ENCODE measurements at regions not wholly inside any gene's neighbourhood (a gene's known extent, or its start where the extent isn't known, plus 50 kb on each side); places are given as distances from the start of the nearest gene placed in this dataset.
"Not testable (repeated sequence)": the region's sequence is repeated elsewhere in the genome, so short reads cannot be mapped to it uniquely, and the experiment has no call there.

DNA sequence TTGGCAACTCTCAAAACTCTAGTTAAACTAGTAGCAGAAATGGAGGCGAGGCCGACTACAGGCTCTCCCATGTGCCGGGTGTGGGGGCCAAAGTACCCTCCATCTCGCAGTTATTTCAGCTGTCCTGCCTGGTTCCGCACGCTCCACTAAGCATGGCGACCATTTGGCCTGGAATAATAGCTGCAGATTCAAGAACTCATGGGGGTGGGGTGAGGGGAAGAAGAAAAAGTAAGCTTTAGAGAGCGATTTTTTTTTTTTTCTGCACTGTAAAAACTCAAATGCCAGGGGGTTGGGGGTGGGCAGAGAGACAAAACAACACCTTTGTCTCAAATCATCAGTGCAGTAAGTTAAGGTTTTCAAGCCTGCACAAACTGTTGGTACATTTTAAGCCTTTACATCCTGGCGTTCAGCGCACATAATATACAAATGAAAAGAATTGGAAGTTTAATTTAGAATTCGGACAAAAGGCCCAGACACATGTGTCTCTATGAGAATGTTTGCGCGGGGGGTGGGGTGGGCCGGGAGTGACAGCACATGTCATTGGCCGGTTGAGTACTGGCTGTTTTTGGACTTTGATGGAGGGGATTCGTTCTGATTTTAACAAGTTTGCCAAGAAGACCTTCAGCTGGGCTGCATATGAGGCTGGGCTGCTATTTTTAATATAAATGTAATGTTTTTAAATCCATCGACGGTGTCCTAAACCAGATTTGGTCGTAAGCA, 694.7 kb upstream of the SALL1 start:
- no peak for DNase-seq (ENCODE audit: low spot score)
- intact Hi-C loops (cut with DNase I) = no loop called here

DNA sequence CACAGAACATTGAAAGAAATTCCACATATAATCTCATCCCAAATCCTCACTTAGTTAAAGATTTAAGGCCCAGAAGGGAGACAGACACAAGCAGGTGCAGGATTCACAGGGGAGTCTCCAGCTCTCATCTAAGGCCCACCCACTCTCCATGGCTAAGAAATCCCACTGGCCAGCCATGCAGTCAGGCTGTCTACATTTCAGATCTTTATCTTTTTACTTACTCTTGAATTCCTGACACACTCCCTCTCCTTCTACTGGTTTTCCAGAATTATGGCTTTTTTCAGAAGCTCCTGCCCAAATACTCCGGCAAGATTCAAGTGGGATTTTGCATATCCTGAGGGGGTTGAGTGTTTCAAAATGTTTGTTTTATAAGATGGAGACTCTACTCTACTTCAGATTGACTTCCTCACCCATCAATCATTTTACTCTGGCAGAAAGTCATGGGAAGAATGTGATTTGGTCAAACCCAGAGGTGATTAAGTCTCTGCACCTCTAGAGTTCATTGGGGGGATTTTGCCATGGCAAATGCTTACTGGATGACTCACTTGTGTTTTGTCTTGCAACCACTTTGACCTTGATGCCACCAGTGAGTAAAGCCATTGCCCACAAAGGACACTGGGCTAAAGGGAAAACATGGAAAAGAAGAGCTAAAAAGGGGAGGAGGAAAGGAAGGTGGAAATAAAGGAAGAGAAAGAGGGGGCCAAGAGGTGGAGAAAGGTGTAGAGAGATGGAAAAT, 688.8 kb upstream of the SALL1 start:
- intact Hi-C loops (cut with DNase I) = no loop called here
- DNase-seq (ENCODE audit: low spot score) = no peak

DNA sequence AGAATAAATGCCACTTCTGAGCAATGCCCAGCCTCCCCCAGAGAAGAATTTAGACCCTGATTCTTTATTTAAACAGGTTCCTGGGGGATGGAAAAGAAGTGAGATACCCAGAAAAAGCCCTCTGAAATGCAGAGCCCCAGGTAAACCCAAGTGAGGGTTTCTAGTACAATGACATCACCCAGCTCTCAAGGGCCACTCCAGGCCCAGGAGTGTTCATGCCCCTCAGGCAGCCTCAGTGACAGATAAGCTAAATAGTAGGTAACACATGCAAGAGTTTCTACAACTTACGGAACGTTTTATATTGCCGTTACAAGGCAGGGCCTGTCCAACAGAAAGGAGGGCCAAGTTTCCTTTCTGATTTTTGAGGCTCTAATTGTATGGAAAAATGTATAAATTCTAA, 683.7 kb upstream of the SALL1 start:
- intact Hi-C loops (cut with DNase I) = no loop called here
- no peak for DNase-seq (ENCODE audit: low spot score)

DNA sequence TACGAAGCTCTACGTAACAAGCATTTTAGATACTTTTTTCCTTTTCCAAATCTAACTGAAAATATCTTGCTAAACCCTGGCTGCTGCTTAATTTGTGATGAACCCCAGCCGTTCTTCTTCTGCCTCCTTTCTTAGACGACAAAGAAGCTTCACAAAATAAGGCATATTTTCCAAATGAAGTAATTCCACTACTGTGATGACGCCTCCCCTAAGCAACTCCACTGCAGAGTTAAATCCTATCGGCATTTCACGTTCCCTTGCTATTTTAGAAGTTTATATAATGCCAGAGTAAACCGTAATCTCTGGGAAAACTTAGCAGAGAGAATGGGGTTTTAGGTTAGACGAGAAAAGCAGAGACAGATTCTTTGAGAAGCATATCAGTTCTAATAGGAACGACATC, 683.1 kb upstream of the SALL1 start:
- no peak for DNase-seq (ENCODE audit: low spot score)
- intact Hi-C loops (cut with DNase I) = no loop called here

DNA sequence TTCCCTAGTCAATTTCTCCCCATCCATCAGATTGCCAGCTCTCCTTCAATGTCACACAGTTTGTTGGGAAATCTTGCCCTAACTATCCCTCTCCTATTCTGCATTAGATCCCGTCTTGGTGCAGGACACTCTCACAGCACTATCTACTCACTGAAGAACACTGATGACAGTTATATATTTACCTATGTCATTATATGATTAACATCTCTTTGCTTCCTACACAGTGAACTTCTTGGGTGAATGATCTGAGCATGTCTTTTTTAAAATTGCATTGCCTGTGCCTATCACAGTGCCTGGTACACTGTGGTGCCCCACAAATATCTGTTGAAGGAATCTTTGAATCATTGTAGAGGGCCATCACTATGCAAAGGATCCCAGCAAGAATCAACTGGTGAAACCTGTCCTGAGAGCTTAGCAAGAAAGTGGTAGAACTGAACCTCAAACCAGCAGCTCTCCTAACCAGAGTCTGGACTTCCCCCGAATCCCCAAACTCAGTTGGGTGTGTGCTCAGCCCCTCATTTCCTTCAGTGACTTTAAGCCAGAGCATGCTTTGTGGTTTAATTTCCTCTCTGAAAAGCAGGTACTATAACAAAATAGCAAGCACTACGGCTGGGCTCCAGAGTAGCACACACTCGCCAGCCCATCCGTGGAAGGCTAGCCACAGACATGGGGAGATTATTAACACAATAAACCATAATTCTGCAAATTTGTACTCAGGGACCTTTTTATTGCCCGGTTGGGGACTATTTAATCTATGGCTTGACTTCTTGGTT, 680.7 kb upstream of the SALL1 start:
- intact Hi-C loops (cut with DNase I) = no loop called here

DNA sequence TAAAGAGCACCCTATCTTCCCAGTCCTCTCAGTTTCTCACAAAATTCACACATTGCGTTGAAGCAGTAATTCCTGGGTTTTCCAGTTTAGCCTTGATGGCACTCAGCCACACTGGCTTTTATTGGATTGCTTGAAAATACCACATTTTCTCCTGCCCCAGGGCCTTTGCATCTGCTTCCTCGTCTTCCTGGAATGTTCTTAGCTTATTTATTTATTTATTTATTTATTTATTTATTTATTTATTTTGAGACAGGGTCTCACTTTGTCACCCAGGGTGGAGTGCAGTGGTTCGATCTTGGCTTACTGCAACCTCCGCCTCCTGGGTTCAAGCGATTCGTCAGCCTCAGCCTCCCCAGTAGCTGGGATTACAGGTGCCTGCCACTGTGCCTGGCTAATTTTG, 680.0 kb upstream of the SALL1 start:
- DNase-seq (ENCODE audit: low spot score); intact Hi-C loops (cut with DNase I): not testable (repeated sequence)

More for the DNA sequence above, 680.7 kb upstream of the SALL1 start:
- DNase-seq (ENCODE audit: low spot score) = no peak

DNA sequence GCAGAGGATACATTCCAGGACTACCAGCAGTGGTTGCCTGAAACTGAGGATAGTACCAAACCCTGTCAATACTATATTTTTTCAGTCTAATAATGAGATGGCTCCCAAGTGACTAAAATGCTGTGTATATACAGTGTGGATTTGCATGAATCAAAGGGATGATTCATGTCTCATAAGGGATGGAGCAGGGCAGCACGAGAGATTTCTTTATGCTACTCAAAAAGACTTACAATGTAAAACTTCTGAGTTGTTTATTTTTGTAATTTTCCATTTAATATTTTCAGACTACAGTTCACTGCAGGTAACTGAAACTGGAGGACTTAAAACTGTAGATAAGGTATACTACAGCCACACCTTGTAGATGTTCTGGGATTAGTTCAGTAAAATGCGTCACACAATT, 674.7 kb upstream of the SALL1 start:
- intact Hi-C loops (cut with DNase I) = no loop called here
- no peak for DNase-seq (ENCODE audit: low spot score)

DNA sequence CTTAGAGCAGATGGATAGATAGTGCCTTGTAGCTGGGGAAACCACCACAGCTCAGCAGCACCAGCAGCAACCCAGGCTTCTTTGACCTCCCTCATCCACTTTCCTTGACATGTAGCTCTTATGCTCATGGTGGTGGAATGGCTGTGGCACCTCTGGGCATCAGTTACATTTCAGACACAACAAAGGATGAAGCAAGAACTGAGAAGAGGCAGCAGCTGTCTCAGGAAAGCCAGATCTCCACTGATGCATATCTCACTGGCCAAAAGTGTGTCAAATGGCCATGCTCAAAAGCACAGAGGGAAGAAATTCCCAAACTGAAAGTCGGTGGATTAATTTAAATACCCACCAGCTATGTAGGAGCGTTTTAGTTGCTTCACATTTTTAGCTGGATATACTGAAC, 671.4 kb upstream of the SALL1 start:
- DNase-seq (ENCODE audit: low spot score) = no peak
- intact Hi-C loops (cut with DNase I) = no loop called here

DNA sequence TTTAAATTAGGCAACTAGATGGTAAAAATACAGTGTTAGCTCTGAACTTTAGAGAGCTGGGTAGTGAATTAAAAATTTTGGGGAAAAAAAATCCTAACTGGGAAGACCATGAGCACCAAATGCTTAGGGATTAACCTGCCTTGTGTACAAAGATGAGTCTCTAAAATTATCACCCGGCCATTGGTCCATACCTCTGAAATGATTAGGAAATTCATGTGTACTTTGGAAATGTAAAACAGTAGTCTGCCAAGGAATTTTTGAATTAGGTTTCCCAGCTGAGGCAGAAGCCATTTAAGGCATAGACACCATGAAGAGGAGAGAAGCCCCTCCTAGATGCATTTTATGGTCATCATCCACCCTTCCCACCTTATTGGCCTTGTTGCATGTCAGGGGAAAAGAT, 670.5 kb upstream of the SALL1 start:
- intact Hi-C loops (cut with DNase I) = no loop called here

DNA sequence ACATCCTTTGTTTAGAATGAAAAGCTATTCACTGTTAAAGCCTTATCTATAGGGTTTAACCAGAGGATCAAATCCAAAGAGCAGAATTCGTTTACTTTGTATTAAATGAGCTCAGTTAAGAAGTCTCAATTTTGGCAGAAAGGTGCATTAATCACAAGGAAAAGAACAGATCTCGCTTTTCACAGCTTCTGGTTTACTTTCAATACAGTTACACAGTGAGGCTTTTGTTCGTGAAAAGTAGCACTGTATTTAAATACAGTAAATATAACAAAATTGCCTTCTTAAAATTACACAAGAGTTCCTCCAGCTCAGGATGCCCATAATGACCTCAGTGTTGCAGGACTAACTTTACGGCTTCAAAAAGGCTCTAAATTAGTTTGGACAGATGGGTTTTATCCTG, 669.1 kb upstream of the SALL1 start:
- intact Hi-C loops (cut with DNase I) = no loop called here
- DNase-seq (ENCODE audit: low spot score) = no peak

More for the DNA sequence above, 670.5 kb upstream of the SALL1 start:
- DNase-seq (ENCODE audit: low spot score) = no peak

DNA sequence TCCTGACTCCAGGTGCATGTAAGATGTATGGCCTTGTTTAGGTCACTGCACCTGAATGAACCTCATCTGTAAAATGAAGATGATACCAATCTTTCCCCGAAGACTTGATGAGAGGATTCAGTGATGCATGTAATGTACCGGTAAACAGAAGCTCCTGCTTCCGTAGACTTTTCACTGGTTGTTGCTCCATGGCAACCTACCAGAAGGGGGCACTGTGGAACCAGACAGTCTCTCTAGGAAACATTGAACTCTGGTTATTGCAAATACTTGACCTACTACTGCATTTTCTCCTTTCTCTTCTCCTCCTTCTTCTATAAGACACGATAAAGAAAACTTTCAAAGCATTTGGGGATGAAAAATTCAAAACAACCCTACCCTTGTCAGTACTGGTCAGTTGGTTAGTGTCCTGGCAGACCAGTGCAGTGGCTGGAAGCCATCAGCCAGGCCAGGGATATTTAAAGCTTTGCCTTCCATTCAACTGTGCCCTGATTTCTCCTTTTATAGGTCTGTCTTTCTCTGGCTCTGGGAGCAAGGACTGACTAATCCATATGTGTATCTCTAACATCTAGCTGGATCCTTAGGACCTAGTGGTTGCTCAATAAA, 667.4 kb upstream of the SALL1 start:
- no peak for DNase-seq (ENCODE audit: low spot score)
- intact Hi-C loops (cut with DNase I) = no loop called here

DNA sequence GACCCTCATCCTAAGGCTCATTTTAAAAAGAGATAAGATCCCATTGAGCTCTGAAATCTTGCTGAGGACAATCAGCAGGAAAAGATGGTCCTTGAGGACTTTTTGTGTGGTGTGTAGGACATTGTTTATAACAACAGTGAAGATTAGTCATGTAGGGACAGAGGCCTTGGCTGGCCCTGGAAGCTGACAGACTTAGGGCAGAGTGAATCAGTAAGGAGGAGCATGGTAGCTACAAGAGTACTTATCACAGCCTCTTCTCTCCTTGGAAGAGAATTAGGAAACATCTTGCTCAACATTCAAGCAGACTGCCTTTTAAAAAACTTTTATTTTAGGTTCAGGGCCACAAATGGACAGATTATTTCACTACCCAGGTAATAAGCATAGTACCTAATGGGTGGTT, 665.9 kb upstream of the SALL1 start:
- intact Hi-C loops (cut with DNase I) = no loop called here
- no peak for DNase-seq (ENCODE audit: low spot score)

DNA sequence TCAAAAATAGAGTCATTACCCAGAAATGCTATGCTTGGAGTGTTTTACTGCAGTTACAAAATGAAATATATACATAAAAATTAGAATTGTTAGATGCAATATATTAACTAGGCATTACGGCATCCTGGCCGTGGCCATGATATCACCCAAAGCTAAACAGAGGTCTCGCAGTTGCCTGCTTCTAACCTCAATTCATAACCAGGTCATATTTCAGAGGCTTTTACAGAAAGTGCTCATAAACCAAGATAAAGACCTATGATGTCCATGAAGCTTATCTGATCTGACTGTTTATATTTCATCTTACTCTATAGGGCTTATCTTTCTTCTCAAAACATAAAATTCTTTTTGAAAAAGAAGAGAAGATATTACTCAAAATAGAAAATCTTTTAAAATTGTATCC, 664.5 kb upstream of the SALL1 start:
- DNase-seq (ENCODE audit: low spot score) = no peak
- intact Hi-C loops (cut with DNase I) = no loop called here

DNA sequence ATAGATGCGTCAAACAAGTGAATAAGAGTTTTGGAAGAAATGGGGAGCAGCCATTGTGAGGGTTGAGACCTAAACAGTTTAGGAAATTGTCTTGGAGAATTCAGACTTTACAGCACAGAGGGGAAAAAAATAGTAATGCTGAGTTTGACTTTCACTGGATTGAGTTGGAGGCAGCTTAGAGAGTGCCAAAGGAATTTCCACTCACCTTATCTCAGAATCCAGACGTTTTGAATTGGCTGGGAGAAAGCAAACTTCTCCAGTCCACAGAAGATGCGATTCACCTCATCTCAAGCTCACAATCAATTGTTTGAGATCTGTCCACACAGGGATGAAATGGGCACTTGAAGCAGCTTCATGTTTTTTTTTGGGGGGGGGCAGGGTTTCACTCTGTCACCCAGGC, 663.5 kb upstream of the SALL1 start:
- intact Hi-C loops (cut with DNase I) = no loop called here
- no peak for DNase-seq (ENCODE audit: low spot score)

DNA sequence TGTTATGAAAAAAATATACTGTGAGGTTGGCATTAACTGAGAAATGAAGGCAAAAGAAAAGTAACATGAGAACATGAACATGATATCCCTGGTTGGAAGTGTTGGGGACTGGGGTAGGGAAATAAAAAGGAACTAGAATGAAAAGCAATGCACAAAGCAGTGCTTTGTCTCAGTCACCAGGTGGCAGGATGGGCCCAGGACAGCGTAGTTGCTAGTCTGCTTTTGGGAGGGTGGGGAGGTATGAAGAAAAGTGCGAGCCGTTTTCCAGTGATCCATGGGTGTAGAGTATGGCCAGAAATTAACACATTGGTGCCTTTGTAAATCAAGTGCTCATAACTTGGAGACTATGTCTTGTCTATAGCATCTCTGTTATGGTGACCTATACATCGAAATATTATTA, 662.5 kb upstream of the SALL1 start:
- intact Hi-C loops (cut with DNase I) = no loop called here
- no peak for DNase-seq (ENCODE audit: low spot score)

DNA sequence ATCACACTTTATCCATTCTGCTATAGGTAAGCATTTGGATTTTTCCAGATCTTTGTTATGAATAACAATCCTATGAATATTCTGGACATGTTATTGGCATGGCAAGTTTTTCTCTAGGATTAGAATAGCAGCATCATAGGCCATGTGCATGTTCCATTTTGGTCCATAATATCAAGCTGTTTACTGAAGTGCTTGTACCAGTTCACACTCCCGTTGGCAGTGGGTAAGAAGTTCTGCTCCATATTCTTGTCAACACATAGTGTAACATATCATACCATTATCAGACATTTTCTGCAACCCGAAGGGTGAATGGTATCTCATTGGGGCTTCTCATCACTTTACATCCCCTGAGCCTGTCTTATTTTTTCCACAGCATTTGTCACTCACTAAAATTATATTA, 661.9 kb upstream of the SALL1 start:
- no peak for DNase-seq (ENCODE audit: low spot score)
- intact Hi-C loops (cut with DNase I) = no loop called here

DNA sequence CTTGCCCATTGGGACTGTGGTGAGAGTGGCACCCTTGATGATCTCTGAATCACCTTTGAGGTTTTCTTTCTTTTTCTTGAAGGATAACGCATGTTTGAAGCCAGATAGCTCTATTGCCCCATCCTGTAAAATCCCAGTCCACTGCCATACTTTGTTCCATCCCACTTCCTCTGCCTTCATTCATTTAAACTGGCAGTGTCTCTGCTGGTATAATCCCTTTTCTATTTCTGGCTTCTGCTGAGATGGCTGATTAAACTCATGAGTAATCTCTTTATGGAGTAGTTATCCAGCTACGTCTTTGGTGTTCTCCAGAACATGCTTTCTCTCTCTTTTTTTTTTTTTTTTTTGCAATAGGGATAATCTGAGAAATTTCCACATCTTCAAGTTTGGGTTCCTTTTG, 656.5 kb upstream of the SALL1 start:
- no peak for DNase-seq (ENCODE audit: low spot score)
- intact Hi-C loops (cut with DNase I) = no loop called here

DNA sequence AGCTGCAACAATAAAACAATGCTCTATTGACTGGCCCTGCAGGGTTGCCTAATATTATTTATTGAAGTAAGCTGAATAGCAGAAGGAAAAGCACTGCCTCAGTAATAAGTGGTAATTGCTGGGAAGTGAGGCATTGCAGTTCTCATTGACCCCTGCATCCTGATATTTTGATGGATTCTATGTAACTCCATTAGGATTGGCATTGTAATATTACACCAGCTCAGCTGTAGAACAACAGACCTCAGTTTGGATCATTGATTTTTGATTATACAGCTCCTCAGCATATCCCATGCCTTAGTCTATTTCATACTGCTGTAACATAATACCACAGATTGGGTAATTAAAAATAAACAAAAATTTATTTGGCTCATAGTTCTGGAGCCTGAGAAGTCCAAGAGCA, 650.6 kb upstream of the SALL1 start:
- DNase-seq (ENCODE audit: low spot score) = no peak
- intact Hi-C loops (cut with DNase I) = no loop called here

DNA sequence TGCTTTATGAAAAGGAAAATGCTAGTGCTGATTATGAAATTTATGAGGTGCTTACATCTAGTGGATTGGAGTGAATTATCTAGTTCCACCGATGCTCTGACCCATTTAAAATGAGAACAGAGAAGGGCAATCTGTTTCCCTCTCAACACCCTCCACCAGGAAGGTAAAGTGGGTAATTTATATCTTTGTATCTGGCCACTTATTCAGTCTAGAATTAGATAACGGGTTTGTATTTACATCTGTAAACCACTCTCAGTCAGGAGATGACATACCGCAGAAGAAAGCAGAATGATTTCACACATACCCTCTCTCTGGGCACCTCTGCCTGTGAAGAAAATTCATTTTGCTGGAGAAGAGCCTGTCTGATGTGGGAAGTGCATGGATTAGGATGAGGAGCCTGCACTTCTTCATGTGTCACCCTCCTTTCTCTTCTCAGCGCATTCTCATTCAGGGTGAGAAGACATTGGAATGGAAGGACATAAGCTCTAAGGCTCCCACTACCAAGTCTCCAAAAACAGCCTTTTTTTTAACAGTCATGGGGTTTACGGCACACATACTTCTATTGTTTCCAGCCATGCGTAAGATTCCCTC, 646.7 kb upstream of the SALL1 start:
- intact Hi-C loops (cut with DNase I) = no loop called here
- no peak for DNase-seq (ENCODE audit: low spot score)

DNA sequence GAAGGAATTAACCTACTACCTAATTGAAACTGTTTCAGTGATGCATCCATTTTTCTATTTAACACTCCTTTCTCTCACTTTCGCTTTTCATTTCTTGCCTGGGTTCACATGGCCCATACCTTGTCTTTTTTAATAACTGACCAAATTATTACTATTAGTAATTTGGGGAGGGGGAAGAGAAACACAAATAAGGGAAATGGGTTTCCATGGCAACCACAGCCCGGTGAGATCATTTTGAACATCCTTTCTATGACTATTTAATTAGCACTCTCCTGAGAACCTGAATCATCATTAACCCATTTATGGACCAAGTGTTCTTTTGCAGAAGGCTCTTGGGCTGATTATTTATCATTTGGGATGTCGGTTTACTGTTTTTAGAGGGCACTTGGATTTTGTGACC, 628.2 kb upstream of the SALL1 start:
- no peak for DNase-seq (ENCODE audit: low spot score)
- intact Hi-C loops (cut with DNase I) = no loop called here
